ENCODE measurements at regions not wholly inside any gene's neighbourhood (a gene's known extent, or its start where the extent isn't known, plus 50 kb on each side); places are given as distances from the start of the nearest gene placed in this dataset.

- DNase-seq (ENCODE audit: low read depth), result no peak
- TF ChIP-seq, protein P1, sequence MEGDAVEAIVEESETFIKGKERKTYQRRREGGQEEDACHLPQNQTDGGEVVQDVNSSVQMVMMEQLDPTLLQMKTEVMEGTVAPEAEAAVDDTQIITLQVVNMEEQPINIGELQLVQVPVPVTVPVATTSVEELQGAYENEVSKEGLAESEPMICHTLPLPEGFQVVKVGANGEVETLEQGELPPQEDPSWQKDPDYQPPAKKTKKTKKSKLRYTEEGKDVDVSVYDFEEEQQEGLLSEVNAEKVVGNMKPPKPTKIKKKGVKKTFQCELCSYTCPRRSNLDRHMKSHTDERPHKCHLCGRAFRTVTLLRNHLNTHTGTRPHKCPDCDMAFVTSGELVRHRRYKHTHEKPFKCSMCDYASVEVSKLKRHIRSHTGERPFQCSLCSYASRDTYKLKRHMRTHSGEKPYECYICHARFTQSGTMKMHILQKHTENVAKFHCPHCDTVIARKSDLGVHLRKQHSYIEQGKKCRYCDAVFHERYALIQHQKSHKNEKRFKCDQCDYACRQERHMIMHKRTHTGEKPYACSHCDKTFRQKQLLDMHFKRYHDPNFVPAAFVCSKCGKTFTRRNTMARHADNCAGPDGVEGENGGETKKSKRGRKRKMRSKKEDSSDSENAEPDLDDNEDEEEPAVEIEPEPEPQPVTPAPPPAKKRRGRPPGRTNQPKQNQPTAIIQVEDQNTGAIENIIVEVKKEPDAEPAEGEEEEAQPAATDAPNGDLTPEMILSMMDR (IDR thresholded peaks at IDR 0.05; ENCODE audit: low read depth, low read length, missing control alignments), result no peak
- H3K4me3 ChIP-seq (ENCODE audit: low read depth, low read length), result no peak overlapping the region
Measured at GRCh38 chr13:68064001-68064770, 834.0 kb upstream of the PCDH9 start.

GRCh38 chr13:68063181-68063580, 833.0 kb upstream of the PCDH9 start:
- no peak overlapping the region for H3K4me3 ChIP-seq (ENCODE audit: low read depth, low read length)
- DNase-seq (ENCODE audit: low read depth), result no peak
- TF ChIP-seq, protein P1 (IDR thresholded peaks at IDR 0.05; ENCODE audit: low read depth, low read length, missing control alignments), result no peak

- no peak for DNase-seq (ENCODE audit: low read depth)
- no peak overlapping the region for H3K4me3 ChIP-seq (ENCODE audit: low read depth, low read length)
- TF ChIP-seq, protein P1 (IDR thresholded peaks at IDR 0.05; ENCODE audit: low read depth, low read length, missing control alignments), result no peak
Measured at GRCh38 chr13:68057836-68058235, 827.7 kb upstream of the PCDH9 start.

DNA sequence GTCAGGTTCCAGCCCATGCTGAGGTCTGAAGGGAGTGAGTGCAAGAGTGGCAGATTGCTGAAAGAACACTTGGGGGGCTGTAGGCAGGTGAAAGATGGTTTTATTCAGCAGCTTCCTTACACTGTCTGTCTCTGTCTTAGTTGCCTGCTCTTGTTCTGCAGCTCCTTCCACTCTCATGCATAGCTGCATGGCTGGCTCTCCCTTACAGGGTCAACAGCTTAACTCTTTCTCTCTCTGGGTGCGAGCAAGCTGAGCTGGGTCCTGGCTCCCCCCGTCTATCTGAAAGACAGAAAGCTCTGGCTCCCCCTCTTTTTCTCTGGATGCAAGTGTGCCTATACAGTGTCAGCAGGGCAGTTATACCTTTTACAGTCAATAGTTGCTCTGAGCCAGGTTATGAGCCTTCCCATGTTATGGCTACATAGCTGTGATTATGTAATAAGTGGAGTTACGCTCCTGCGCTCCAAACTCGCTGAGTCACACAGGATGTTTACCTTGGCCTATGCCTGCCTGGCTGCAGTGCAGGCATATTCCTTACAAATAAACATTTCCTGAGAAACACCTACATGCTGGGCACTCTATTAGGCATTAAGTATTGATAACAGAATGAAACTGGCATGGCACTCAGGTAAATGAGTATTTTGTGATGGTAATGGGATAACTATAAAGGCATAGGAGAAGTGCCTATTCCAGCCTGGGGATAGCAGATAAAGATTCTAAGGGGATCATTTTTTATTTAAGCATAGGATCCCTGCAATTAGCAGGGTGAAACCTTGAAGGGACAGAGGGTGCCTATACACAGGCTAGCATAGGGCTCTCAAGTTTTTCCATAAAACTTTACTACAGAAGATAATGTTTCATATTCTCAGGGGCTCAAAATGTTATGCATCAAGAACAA, 826.9 kb upstream of the PCDH9 start:
- DNase-seq (ENCODE audit: low read depth), result no peak
- TF ChIP-seq, protein P1 (IDR thresholded peaks at IDR 0.05; ENCODE audit: low read depth, low read length, missing control alignments), result no peak
- H3K4me3 ChIP-seq (ENCODE audit: low read depth, low read length), result no peak overlapping the region

- H3K4me3 ChIP-seq (ENCODE audit: low read depth, low read length), result no peak overlapping the region
- DNase-seq (ENCODE audit: low read depth), result no peak
- TF ChIP-seq, protein P1 (IDR thresholded peaks at IDR 0.05; ENCODE audit: low read depth, low read length, missing control alignments), result no peak
Measured at GRCh38 chr13:68051910-68052309, 821.8 kb upstream of the PCDH9 start.

- TF ChIP-seq, protein P1 (IDR thresholded peaks at IDR 0.05; ENCODE audit: low read depth, low read length, missing control alignments), result no peak
- DNase-seq (ENCODE audit: low read depth), result no peak
- no peak overlapping the region for H3K4me3 ChIP-seq (ENCODE audit: low read depth, low read length)
Measured at GRCh38 chr13:68050761-68051160, 820.6 kb upstream of the PCDH9 start.

Measured in GM12864 (cell line).